WERI-Rb-1 (cell line): ENCODE measurements at regions not wholly inside any gene's neighbourhood (a gene's known extent, or its start where the extent isn't known, plus 50 kb on each side); places are given as distances from the start of the nearest gene placed in this dataset.

Experiments used
- DNase-seq: peaks from one replicate; pipeline ENCODE4 v3.0.0-alpha.2; 2020
- H3K27ac ChIP-seq: fragments of 250-450 bp; sonication (Bioruptor Pico); 2 replicates; pipeline ENCODE4 v1.5.1; 2020; ENCODE audit warnings: mild to moderate bottlenecking, moderate library complexity
- H3K27me3 ChIP-seq: fragments of 250-450 bp; sonication (Bioruptor Pico); 2 replicates; pipeline ENCODE4 v1.5.1; 2021; ENCODE audit warnings: mild to moderate bottlenecking, low read depth, moderate library complexity; ENCODE audit not compliant: insufficient read depth, severe bottlenecking
- H3K36me3 ChIP-seq: fragments of 250-450 bp; sonication (Bioruptor Pico); 2 replicates; pipeline ENCODE4 v1.5.1; 2020; ENCODE audit warnings: mild to moderate bottlenecking, moderate library complexity
- H3K4me3 ChIP-seq: 2 replicates; pipeline ENCODE4 v1.5.1; 2011; ENCODE audit warnings: low read depth, mild to moderate bottlenecking, control low read depth, low read length
- H3K9me3 ChIP-seq: fragments of 250-450 bp; sonication (Bioruptor Pico); 2 replicates; pipeline ENCODE4 v1.5.1; 2021; ENCODE audit warnings: mild to moderate bottlenecking, moderate library complexity; ENCODE audit not compliant: severe bottlenecking
- TF ChIP-seq, protein P1 (sequence below): IDR thresholded peaks from 2 replicates; pipeline ENCODE4 v1.5.1; 2011; ENCODE audit warnings: low read depth, mild to moderate bottlenecking, control low read depth, inconsistent platforms, low read length

DNA sequence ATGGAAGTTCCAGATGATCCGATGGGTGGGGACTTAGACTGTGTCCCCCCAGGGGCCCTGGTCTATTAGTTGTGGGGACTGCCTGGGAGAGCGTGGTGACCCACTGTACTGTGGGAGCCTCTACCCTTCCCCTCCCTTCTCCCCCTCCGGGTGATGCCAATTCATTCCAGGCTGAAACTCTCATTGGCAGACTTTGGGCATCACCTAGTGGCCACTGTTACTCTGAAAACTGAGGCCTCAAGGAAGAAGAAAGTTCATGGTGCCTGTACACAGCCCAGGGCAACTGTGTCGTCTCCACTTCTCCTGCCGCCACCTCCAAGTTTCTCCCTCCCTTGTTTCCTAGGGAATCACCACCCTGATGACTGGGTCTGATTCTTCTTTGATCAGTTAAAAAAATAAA is 173.6 kb upstream of the ALG10B start:
- Histone ChIP-seq H3K27me3 (peaks cover 63% of the 10 kb centered on the region), H3K9me3 (peaks cover 4% of the 10 kb centered on the region), H3K27ac (no peak overlapping the region), H3K4me3 (no peak overlapping the region), H3K36me3 (no peaks in the 10 kb centered on the region)
- no peak for DNase-seq
- TF ChIP-seq, protein P1, sequence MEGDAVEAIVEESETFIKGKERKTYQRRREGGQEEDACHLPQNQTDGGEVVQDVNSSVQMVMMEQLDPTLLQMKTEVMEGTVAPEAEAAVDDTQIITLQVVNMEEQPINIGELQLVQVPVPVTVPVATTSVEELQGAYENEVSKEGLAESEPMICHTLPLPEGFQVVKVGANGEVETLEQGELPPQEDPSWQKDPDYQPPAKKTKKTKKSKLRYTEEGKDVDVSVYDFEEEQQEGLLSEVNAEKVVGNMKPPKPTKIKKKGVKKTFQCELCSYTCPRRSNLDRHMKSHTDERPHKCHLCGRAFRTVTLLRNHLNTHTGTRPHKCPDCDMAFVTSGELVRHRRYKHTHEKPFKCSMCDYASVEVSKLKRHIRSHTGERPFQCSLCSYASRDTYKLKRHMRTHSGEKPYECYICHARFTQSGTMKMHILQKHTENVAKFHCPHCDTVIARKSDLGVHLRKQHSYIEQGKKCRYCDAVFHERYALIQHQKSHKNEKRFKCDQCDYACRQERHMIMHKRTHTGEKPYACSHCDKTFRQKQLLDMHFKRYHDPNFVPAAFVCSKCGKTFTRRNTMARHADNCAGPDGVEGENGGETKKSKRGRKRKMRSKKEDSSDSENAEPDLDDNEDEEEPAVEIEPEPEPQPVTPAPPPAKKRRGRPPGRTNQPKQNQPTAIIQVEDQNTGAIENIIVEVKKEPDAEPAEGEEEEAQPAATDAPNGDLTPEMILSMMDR = no peak

GRCh38 chr12:38144049-38144448 is 172.5 kb upstream of the ALG10B start:
- H3K36me3 ChIP-seq = no peaks in the 10 kb centered on the region
- no peak for DNase-seq
- H3K27ac ChIP-seq = no peak overlapping the region
- no peak overlapping the region for H3K4me3 ChIP-seq
- H3K27me3 ChIP-seq = peaks cover 59% of the 10 kb centered on the region
- TF ChIP-seq, protein P1 = no peak
- H3K9me3 ChIP-seq = peaks cover 4% of the 10 kb centered on the region

DNA sequence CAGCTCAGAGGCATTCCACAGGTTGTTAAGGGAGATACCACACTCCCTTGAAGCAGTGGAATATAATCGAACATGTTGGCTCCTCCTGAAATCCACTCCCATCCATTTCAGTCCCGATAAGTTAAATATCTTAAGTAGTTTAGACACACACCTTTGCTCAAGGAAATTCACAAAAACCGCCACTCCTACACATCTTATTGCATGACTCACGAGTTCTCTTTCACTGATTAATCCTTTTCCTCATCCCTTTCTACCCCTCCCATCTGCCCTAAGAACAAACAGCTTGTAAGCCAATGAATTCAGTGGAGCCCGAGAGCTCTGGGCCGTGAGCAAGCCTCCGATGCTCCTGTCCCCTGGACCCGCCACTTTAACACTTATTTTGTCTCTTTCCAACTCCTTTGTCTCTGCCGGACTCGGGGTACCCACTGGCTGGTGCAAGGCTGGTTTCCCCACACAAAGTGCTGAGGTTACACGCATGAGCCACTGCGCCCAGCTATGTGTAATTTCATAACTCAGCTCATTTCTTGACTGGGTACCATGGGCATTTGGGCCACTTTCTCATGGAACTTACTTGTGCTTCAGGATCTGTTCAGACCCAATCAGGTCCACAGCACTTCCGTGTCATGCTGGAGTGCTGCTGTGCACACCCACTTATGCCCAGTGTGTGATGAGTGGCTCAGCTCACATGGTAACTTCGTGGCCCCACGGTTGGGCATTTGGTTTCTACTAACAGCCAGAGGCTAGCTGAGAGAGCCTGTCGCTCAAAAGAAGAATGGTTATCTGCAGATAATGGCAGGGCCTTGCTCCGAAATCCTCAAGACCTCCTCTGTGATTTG is 171.8 kb upstream of the ALG10B start:
- no peak overlapping the region for H3K27ac ChIP-seq

DNA sequence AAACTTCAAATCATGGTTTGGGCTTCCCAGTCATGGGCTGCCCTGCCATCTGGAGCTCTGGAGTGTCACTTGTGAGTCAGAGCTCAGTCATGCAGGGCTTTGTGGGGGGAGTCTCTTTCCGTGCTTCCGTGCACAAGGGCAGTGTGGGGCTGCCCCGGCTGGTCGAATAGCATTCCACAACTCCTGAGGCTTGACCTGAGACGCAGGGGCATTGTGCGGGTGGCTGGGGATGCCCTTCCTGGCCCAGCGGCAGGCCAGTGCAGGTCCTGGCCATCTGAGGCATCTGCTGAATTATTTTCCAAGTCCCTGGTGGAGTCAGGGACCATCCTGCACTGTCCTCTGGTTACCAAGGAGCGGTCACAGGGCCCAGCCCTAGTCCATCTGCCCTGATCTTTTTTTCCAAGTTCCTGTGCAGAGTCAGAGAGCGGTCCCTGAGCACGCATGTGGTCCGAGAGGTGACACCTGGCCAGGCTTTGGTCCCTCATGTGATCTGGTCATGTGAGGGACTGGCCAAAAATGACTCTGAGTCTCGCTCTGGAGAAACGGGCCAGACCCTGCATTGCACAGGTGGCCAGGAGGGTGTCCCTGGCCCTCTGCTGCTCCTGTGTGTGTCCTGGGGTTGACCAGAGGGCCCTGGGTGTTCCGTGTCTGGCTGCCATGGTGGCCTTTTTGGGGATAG is 167.0 kb upstream of the ALG10B start:
- Histone ChIP-seq H3K36me3 (no peaks in the 10 kb centered on the region), H3K9me3 (peaks cover 4% of the 10 kb centered on the region), H3K27ac (no peak overlapping the region), H3K27me3 (peaks cover 72% of the 10 kb centered on the region), H3K4me3 (no peak overlapping the region)
- DNase-seq = no peak
- TF ChIP-seq, protein P1 = no peak

More for the DNA sequence above, 171.8 kb upstream of the ALG10B start:
- Histone ChIP-seq H3K27me3 (peaks cover 60% of the 10 kb centered on the region), H3K36me3 (no peaks in the 10 kb centered on the region), H3K4me3 (no peak overlapping the region), H3K9me3 (peaks cover 4% of the 10 kb centered on the region)
- no peak for DNase-seq
- TF ChIP-seq, protein P1 = no peak

GRCh38 chr12:38151991-38152700 is 164.4 kb upstream of the ALG10B start:
- Histone ChIP-seq H3K4me3 (no peak overlapping the region), H3K27ac (no peak overlapping the region), H3K9me3 (no peaks in the 10 kb centered on the region), H3K27me3 (peaks cover 86% of the 10 kb centered on the region), H3K36me3 (no peaks in the 10 kb centered on the region)
- DNase-seq = no peak
- TF ChIP-seq, protein P1 = no peak
